ENCODE measurements at regions not wholly inside any gene's neighbourhood (a gene's known extent, or its start where the extent isn't known, plus 50 kb on each side); places are given as distances from the start of the nearest gene placed in this dataset.

GRCh38 chr14:61860294-61860918 lies 98.2 kb downstream of the SNAPC1 start:
- TF ChIP-seq CTCF (IDR thresholded peaks at IDR 0.05; ENCODE audit: borderline replicate concordance, extremely low read depth, low read length, poor library complexity, severe bottlenecking) (peak; percentile 84), EZH2 (IDR thresholded peaks at IDR 0.05; ENCODE audit: borderline replicate concordance, low read depth, low read length, severe bottlenecking) (no peak)
